ENCODE measurements at regions not wholly inside any gene's neighbourhood (a gene's known extent, or its start where the extent isn't known, plus 50 kb on each side); places are given as distances from the start of the nearest gene placed in this dataset.

DNA sequence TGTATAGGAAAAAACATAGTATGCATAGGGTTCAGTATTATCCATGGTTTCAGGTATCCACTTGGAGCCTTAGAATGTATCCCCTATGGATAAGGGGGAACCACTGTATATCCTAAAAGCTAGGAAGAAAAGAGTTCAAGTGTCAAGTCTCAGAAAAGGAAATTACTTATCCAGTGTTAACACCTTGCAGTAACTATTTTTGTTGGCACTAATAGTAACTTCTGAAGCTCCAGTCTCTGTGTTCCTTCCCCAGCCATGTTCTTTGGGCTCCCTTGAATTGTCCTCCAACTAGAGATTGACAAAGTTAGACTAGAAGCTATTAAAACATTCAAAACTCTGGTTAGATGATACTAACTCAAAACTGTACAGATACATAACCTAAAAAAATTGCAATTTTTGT, 370.8 kb downstream of the NFIB start (continued):
- TF ChIP-seq, protein P1, sequence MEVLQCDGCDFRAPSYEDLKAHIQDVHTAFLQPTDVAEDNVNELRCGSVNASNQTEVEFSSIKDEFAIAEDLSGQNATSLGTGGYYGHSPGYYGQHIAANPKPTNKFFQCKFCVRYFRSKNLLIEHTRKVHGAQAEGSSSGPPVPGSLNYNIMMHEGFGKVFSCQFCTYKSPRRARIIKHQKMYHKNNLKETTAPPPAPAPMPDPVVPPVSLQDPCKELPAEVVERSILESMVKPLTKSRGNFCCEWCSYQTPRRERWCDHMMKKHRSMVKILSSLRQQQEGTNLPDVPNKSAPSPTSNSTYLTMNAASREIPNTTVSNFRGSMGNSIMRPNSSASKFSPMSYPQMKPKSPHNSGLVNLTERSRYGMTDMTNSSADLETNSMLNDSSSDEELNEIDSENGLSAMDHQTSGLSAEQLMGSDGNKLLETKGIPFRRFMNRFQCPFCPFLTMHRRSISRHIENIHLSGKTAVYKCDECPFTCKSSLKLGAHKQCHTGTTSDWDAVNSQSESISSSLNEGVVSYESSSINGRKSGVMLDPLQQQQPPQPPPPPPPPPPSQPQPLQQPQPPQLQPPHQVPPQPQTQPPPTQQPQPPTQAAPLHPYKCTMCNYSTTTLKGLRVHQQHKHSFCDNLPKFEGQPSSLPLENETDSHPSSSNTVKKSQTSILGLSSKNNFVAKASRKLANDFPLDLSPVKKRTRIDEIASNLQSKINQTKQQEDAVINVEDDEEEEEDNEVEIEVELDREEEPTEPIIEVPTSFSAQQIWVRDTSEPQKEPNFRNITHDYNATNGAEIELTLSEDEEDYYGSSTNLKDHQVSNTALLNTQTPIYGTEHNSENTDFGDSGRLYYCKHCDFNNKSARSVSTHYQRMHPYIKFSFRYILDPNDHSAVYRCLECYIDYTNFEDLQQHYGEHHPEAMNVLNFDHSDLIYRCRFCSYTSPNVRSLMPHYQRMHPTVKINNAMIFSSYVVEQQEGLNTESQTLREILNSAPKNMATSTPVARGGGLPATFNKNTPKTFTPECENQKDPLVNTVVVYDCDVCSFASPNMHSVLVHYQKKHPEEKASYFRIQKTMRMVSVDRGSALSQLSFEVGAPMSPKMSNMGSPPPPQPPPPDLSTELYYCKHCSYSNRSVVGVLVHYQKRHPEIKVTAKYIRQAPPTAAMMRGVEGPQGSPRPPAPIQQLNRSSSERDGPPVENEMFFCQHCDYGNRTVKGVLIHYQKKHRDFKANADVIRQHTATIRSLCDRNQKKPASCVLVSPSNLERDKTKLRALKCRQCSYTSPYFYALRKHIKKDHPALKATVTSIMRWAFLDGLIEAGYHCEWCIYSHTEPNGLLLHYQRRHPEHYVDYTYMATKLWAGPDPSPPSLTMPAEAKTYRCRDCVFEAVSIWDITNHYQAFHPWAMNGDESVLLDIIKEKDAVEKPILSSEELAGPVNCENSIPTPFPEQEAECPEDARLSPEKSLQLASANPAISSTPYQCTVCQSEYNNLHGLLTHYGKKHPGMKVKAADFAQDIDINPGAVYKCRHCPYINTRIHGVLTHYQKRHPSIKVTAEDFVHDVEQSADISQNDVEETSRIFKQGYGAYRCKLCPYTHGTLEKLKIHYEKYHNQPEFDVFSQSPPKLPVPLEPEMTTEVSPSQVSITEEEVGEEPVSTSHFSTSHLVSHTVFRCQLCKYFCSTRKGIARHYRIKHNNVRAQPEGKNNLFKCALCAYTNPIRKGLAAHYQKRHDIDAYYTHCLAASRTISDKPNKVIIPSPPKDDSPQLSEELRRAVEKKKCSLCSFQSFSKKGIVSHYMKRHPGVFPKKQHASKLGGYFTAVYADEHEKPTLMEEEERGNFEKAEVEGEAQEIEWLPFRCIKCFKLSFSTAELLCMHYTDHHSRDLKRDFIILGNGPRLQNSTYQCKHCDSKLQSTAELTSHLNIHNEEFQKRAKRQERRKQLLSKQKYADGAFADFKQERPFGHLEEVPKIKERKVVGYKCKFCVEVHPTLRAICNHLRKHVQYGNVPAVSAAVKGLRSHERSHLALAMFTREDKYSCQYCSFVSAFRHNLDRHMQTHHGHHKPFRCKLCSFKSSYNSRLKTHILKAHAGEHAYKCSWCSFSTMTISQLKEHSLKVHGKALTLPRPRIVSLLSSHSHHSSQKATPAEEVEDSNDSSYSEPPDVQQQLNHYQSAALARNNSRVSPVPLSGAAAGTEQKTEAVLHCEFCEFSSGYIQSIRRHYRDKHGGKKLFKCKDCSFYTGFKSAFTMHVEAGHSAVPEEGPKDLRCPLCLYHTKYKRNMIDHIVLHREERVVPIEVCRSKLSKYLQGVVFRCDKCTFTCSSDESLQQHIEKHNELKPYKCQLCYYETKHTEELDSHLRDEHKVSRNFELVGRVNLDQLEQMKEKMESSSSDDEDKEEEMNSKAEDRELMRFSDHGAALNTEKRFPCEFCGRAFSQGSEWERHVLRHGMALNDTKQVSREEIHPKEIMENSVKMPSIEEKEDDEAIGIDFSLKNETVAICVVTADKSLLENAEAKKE (CRISPR knock-in tag; IDR thresholded peaks at IDR 0.05): no peak
- TF ChIP-seq, protein P2, sequence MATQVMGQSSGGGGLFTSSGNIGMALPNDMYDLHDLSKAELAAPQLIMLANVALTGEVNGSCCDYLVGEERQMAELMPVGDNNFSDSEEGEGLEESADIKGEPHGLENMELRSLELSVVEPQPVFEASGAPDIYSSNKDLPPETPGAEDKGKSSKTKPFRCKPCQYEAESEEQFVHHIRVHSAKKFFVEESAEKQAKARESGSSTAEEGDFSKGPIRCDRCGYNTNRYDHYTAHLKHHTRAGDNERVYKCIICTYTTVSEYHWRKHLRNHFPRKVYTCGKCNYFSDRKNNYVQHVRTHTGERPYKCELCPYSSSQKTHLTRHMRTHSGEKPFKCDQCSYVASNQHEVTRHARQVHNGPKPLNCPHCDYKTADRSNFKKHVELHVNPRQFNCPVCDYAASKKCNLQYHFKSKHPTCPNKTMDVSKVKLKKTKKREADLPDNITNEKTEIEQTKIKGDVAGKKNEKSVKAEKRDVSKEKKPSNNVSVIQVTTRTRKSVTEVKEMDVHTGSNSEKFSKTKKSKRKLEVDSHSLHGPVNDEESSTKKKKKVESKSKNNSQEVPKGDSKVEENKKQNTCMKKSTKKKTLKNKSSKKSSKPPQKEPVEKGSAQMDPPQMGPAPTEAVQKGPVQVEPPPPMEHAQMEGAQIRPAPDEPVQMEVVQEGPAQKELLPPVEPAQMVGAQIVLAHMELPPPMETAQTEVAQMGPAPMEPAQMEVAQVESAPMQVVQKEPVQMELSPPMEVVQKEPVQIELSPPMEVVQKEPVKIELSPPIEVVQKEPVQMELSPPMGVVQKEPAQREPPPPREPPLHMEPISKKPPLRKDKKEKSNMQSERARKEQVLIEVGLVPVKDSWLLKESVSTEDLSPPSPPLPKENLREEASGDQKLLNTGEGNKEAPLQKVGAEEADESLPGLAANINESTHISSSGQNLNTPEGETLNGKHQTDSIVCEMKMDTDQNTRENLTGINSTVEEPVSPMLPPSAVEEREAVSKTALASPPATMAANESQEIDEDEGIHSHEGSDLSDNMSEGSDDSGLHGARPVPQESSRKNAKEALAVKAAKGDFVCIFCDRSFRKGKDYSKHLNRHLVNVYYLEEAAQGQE (IDR thresholded peaks at IDR 0.05; ENCODE audit: unreplicated experiment): no peak

DNA sequence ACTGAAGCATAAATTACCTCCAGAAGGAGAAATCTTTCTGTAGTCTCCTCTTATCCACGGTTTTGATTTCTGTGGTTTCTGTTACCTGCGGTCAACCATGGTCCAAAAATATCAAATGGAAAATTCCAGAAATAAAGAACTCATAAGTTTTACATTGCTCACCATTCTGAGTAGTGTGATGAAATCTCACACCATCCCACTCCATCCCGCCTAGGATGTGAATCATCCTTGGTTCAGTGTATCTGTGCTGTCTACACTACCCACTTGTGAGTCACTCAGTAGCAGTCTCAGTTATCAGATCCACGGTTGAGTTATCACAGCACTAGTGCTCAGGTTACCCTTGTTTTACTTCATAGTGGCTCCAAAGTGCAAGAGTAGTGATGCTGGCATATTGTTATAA, 371.2 kb downstream of the NFIB start:
- no peak overlapping the region for H2AFZ ChIP-seq
- Mint-ChIP-seq H3K36me3 (ENCODE audit: low read depth) (no peaks in the 10 kb centered on the region), H3K27me3 (ENCODE audit: insufficient read depth, low read depth, poor library complexity) (no peaks in the 10 kb centered on the region), H3K27ac (no peak overlapping the region), H3K9me3 (no peaks in the 10 kb centered on the region), H3K4me1 (peaks cover 15% of the 10 kb centered on the region; the same call in 2 of the 3 replicates), H3K4me3 (no peak overlapping the region)
- no peak overlapping the region for H3K4me3 ChIP-seq
- DNase-seq (ENCODE audit: low spot score) (no peak), ATAC-seq (no peak)
- no peaks in the 10 kb centered on the region for H3K9me2 ChIP-seq (ENCODE audit: insufficient read depth)
- no peak overlapping the region for H3K27ac ChIP-seq (ENCODE audit: low read depth)
- H3K4me2 ChIP-seq: no peak overlapping the region
- no peaks in the 10 kb centered on the region for H3F3A ChIP-seq (replicated peaks; ENCODE audit: low read depth)
- H3K79me2 ChIP-seq (replicated peaks; ENCODE audit: insufficient read depth): no peaks in the 10 kb centered on the region
- H4K20me1 ChIP-seq (replicated peaks; ENCODE audit: insufficient read depth): no peaks in the 10 kb centered on the region
- H3K4me1 ChIP-seq (ENCODE audit: insufficient read depth): 0 out of 2 replicates have a peak, but pooled peaks cover 5% of the 10 kb centered on the region
- no peaks in the 10 kb centered on the region for H3K36me3 ChIP-seq (ENCODE audit: insufficient read depth)
- H3K27me3 ChIP-seq (ENCODE audit: insufficient read depth): no peaks in the 10 kb centered on the region
- TF ChIP-seq NANOG (IDR thresholded peaks at IDR 0.05; ENCODE audit: borderline replicate concordance): no peak
- TF ChIP-seq EZH2 (IDR thresholded peaks at IDR 0.05; ENCODE audit: low read depth, unreplicated experiment): no peak
- TF ChIP-seq, protein P3, sequence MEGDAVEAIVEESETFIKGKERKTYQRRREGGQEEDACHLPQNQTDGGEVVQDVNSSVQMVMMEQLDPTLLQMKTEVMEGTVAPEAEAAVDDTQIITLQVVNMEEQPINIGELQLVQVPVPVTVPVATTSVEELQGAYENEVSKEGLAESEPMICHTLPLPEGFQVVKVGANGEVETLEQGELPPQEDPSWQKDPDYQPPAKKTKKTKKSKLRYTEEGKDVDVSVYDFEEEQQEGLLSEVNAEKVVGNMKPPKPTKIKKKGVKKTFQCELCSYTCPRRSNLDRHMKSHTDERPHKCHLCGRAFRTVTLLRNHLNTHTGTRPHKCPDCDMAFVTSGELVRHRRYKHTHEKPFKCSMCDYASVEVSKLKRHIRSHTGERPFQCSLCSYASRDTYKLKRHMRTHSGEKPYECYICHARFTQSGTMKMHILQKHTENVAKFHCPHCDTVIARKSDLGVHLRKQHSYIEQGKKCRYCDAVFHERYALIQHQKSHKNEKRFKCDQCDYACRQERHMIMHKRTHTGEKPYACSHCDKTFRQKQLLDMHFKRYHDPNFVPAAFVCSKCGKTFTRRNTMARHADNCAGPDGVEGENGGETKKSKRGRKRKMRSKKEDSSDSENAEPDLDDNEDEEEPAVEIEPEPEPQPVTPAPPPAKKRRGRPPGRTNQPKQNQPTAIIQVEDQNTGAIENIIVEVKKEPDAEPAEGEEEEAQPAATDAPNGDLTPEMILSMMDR (conservative IDR thresholded peaks at IDR 0.05; ENCODE audit: low read depth in 2 of 2): no peak
- TF ChIP-seq STAT1 (IDR thresholded peaks at IDR 0.05; ENCODE audit: unreplicated experiment): no peak
- TF ChIP-seq, protein P2 (IDR thresholded peaks at IDR 0.05; ENCODE audit: unreplicated experiment): no peak
- TF ChIP-seq POLR2AphosphoS5 (IDR thresholded peaks at IDR 0.05; ENCODE audit: low read depth): no peak

Data from GM23338 (cell line).